COR-L47 (cell line): ENCODE measurements at regions not wholly inside any gene's neighbourhood (a gene's known extent, or its start where the extent isn't known, plus 50 kb on each side); places are given as distances from the start of the nearest gene placed in this dataset.

Experiments
- DNase-seq: peaks from one replicate; lab custom pipeline; 2025; lab: John Stamatoyannopoulos, UW

GRCh38 chr13:103794526-103794925 is 728.3 kb upstream of the SLC10A2 start:
- no peak for DNase-seq

DNA sequence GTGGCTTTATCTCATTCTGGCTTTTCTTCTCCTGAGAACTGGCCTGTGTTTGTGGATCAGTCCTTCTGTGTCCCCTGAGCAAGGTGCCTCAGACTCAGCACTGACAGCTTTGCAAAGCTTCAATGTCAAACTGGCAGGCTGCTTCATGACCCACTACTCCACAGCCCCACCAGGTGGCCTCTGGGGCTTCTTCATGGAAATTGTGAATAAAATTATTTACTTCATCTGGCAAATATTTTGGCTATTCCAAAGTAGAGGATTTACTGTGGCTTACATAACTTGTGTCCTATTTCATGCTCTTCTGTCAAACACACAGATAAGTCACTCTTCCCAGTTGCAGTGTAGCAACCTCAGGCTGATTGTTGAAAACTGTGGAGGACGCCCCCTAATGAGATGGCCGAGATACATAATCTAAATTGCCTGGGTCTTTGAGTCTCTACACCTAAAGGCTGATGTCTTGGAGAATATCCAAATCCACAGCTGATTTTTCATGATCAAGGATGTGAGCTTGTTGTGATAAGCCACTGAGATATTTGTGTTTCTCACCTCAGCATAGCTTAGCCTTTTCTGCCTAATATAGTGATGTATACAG is 721.9 kb upstream of the SLC10A2 start:
- no peak for DNase-seq

DNA sequence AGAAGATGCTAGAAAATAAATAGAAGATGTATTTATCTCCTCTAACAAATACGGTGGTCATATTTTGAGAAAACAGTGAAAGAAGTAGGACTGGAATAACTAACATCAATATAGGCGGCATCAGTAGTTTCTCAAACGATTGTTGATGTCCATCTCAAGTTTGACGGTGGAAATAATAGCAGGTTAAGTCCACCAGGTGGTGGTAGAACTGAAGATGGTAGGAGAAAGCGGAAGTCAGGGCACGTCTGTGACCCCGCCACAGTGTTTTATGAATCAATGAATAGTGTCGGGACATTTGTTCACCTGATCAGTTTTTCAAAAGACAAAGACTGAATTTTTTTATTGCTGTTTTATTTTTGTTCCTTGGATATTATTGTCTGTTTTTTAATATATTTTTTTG is 706.4 kb upstream of the SLC10A2 start:
- no peak for DNase-seq

- no peak for DNase-seq
These were observed 696.3 kb upstream of the SLC10A2 start for GRCh38 chr13:103762523-103762922.

DNA sequence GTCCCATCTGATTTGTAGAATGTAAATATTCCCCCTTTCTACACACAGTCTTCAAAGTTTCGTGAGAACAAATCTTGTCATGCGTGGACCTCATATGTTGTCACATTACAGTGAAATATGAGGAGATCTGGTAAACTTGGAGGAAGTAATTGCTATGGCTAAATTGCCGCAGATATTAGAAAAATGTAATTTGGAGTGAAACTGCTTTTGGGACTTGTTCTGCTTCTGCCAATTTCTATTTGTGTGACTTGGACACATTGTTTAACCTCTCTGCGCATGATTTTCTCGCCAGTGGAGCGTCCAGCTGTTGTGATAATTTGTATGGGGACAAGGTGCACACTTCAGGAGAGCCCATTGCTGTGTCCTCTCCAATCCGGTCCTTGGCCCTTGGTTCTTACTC is 693.1 kb upstream of the SLC10A2 start:
- no peak for DNase-seq

- no peak for DNase-seq
These were observed 692.0 kb upstream of the SLC10A2 start for GRCh38 chr13:103758222-103758621.

DNA sequence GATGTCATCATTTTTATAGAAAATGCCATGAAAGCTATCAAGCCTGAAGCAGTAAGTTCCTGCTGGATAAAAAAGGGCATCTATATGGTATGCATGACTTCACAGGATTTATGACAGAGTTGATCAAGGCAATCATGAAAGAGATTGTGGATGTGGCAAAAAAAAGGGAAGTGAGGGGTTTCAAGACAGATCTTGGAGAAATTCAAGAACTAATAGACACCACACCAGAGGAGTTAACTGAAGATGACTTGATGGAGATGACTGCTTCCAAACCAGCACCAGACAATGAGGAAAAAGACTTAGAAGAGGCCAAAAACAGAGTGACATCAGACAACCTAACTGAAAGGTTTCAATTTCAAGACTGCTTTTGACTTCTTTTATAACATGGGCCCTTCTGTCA is 691.1 kb upstream of the SLC10A2 start:
- DNase-seq, result no peak

DNA sequence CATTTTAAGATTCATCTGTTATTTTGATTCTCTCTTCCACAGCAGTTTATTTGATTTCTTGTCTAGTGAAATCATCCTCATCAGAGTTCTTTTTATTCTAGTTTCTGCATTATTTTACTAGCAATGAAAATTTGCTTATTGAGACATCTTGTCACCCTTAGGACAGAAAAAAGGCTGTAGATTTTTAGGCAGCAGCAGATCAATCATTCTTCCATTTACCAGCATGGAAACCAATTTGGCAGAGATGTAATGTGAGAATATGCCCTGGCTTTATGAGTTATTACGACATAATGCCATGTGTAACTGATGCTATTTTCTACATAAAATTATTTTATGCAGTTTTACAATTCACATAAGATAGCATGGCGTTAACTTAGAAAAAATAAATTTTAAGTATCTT is 688.6 kb upstream of the SLC10A2 start:
- no peak for DNase-seq

GRCh38 chr13:103734837-103735236 is 668.6 kb upstream of the SLC10A2 start:
- no peak for DNase-seq

DNA sequence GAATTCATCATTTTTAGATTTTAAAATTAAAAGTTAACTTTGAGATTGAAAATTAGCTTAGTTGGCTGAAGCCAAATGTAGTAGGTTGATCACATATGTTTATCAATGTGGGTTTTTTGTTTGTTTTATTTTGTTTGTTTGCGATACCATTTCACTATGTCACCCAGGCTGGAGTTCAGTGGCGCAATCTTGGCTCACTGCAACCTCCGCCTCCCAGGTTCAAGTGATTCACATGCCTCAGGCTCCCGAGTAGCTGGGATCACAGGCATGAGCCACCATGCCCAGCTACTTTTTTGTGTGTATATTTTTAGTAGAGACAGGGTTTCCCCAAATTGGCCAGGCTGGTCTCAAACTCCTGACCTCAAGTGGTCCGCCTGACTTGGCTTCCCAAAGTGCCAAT is 665.7 kb upstream of the SLC10A2 start:
- DNase-seq, result no peak

DNA sequence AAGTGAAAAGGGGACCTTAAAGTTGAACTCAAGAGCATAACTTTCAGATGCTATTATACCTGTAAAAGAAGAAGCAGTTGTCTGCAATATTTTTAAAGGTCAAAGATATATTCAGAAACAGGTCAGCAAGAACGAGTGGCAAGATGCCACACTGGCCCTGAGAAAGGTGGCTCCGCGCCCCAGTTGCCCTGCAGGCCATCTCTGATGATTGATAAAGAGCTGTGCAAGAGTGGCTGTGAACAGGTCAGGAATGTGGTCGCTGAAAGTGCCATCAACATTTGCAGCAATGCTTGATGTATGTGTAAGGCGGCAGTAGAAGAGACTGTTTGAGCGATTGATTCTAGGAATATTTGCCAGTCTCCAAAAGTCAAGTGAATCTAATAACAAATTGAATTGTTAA is 664.2 kb upstream of the SLC10A2 start:
- DNase-seq, result no peak

- DNase-seq, result no peak
These were observed 660.6 kb upstream of the SLC10A2 start for GRCh38 chr13:103726808-103727207.

GRCh38 chr13:103716718-103717117 is 650.5 kb upstream of the SLC10A2 start:
- no peak for DNase-seq

GRCh38 chr13:103715335-103715734 is 649.1 kb upstream of the SLC10A2 start:
- DNase-seq, result no peak

DNA sequence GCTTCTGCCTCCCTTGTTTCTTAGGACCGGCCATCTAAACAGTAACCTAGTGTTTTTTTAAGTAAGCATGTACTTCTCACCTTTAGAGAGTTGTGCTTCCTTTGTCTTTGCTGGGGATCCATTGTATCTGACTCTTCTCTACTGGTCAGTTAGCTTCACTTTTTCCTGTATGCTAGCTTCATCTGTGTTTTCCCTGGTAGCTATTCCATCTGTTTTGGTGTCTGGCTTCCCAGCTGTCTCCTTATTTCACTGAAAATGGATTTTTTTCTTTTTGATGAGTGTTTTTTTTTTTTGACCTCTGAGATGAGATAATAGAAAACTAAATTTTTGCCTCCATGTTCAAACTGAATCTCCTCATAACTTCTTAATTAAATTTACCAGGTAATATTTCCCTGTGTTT is 637.0 kb upstream of the SLC10A2 start:
- no peak for DNase-seq

DNA sequence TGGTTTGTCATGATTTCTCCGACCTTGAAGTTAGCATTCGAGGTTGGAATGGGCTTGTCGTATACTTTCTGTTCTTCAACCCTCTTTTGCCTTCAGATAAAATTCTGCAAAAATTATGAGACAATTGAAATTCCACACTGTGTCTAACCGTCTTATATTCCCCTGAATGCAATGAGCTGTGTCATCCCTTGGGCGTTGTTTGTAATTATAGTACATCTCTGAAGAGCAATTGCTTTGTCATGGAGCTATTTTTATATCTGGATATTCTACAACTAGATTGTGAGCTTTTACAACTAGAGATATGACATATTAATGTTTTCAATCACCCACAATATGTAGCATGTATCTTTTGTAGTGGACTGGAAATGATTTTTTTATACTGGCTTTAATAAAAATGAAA is 631.8 kb upstream of the SLC10A2 start:
- no peak for DNase-seq

- no peak for DNase-seq
These were observed 629.1 kb upstream of the SLC10A2 start for GRCh38 chr13:103695320-103695719.

DNA sequence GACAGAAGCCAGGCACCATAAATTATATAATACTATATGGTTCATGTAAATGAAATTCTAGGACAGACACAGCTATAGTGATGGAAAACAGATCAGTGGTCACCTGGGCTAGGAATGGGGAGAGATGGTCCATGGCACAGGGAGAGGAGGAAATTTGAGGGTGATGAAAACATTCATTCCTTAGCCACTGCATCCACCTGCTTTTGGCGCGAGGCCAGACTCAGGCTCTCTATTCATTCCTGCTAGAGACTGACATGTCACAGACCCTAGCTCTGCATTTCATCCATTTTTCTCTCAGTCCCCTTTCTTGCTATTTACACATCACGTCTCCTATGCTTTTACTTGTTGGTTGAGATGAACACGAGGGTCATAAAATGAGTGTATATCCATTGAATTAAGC is 628.3 kb upstream of the SLC10A2 start:
- DNase-seq, result no peak

GRCh38 chr13:103694033-103694432 is 627.8 kb upstream of the SLC10A2 start:
- DNase-seq, result no peak

DNA sequence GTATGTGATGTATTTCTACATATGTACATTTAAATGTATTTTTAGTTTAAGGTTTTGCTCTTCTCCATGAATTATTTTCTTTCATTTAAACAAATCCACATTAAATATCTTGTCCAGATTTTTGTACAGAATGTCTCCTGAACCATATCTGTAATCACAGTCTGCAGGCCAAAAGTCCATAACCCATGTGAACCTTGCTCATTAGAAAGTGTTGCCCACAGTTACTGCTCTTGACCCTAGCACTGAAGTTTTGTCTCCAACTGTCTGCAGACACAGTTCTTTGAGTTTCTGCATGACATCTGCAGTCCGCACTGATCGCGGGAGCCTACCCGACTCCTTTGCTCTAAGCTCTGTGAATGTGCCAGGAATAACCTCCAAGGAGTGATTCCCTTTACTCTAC is 626.2 kb upstream of the SLC10A2 start:
- no peak for DNase-seq

GRCh38 chr13:103676329-103676728 is 610.1 kb upstream of the SLC10A2 start:
- no peak for DNase-seq

- DNase-seq, result no peak
These were observed 605.3 kb upstream of the SLC10A2 start for GRCh38 chr13:103671547-103671946.

GRCh38 chr13:103663996-103664395 is 597.8 kb upstream of the SLC10A2 start:
- DNase-seq, result no peak

DNA sequence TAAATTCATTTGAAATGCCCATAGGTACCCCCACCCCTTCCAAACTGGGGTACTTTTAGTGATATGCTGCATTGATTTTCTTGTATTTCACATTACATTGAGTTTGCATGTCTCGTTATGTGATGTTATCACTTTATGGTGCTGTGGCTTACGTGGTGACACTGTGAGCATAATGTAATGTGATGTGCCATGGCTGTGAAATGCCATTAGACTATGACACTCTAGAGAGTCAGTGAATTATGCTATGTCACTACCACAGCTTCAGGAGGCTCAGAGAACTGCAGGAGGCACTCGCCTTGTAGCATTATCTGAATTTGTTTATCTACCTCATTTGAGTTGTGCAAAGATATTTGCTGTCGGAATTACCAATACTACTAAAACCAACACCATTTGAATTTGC is 590.1 kb upstream of the SLC10A2 start:
- no peak for DNase-seq

GRCh38 chr13:103640606-103641005 is 574.4 kb upstream of the SLC10A2 start:
- DNase-seq, result no peak
